ENCODE measurements at regions not wholly inside any gene's neighbourhood (a gene's known extent, or its start where the extent isn't known, plus 50 kb on each side); places are given as distances from the start of the nearest gene placed in this dataset.
A peak's percentile ranks its signal among the peaks of the same experiment; 100 is the strongest.

- CTCF ChIA-PET: interaction anchor here (1.4 kb wide), 1 partner anchor 107 kb away, joined by 4 read pairs; the partner anchor contains the start of gene FMO4
- no peak for TF ChIP-seq CTCF (IDR thresholded peaks at IDR 0.05; ENCODE audit: low read depth, low read length)
- no peaks in the 10 kb centered on the region for H3K9me3 ChIP-seq (ENCODE audit: control insufficient read depth, insufficient read depth, low read length)
- H3K27me3 ChIP-seq (ENCODE audit: control insufficient read depth, insufficient read depth, low read length): no peaks in the 10 kb centered on the region
- POLR2A ChIA-PET: no interaction called here
- no peak for DNase-seq (ENCODE audit: low read depth, low spot score)
- no peak overlapping the region for H3K27ac ChIP-seq (ENCODE audit: low read depth, low read length)
- H3K4me3 ChIP-seq (ENCODE audit: low read depth, low read length): no peak overlapping the region
Measured at GRCh38 chr1:171420810-171421209, 64.5 kb upstream of the PRRC2C start.

GRCh38 chr1:171421413-171422020 lies 63.8 kb upstream of the PRRC2C start:
- POLR2A ChIA-PET: no interaction called here
- TF ChIP-seq CTCF (IDR thresholded peaks at IDR 0.05; ENCODE audit: low read depth, low read length): no peak
- DNase-seq (ENCODE audit: low read depth, low spot score): no peak
- CTCF ChIA-PET: interaction anchor here (0.6 to 1.4 kb wide), 3 partner anchors 32 to 797 kb away, joined by 4 to 6 read pairs (median 4); partner anchors contain the start of gene FMO4
- no peak overlapping the region for H3K27ac ChIP-seq (ENCODE audit: low read depth, low read length)
- H3K9me3 ChIP-seq (ENCODE audit: control insufficient read depth, insufficient read depth, low read length): no peaks in the 10 kb centered on the region
- no peaks in the 10 kb centered on the region for H3K27me3 ChIP-seq (ENCODE audit: control insufficient read depth, insufficient read depth, low read length)
- no peak overlapping the region for H3K4me3 ChIP-seq (ENCODE audit: low read depth, low read length)

GRCh38 chr1:171422511-171422910 lies 62.8 kb upstream of the PRRC2C start:
- DNase-seq (ENCODE audit: low read depth, low spot score): peak; percentile 7

GRCh38 chr1:171424494-171424893 lies 60.8 kb upstream of the PRRC2C start:
- H3K9me3 ChIP-seq (ENCODE audit: control insufficient read depth, insufficient read depth, low read length): peaks cover 2% of the 10 kb centered on the region; the same call in 1 of the 2 replicates
- POLR2A ChIA-PET: no interaction called here

More at GRCh38 chr1:171422511-171422910, 62.8 kb upstream of the PRRC2C start:
- no peak for TF ChIP-seq CTCF (IDR thresholded peaks at IDR 0.05; ENCODE audit: low read depth, low read length)
- CTCF ChIA-PET: interaction anchor here (0.6 to 0.7 kb wide), 2 partner anchors 31 to 798 kb away, joined by 4 to 6 read pairs; no protein-coding TSS in a partner anchor
- Histone ChIP-seq H3K4me3 (ENCODE audit: low read depth, low read length) (no peak overlapping the region), H3K9me3 (ENCODE audit: control insufficient read depth, insufficient read depth, low read length) (no peaks in the 10 kb centered on the region), H3K27ac (ENCODE audit: low read depth, low read length) (peak overlapping the region; percentile 47), H3K27me3 (ENCODE audit: control insufficient read depth, insufficient read depth, low read length) (no peaks in the 10 kb centered on the region)
- POLR2A ChIA-PET: no interaction called here

More at GRCh38 chr1:171424494-171424893, 60.8 kb upstream of the PRRC2C start:
- no peaks in the 10 kb centered on the region for H3K27me3 ChIP-seq (ENCODE audit: control insufficient read depth, insufficient read depth, low read length)
- no peak for TF ChIP-seq CTCF (IDR thresholded peaks at IDR 0.05; ENCODE audit: low read depth, low read length)
- no peak overlapping the region for H3K4me3 ChIP-seq (ENCODE audit: low read depth, low read length)
- H3K27ac ChIP-seq (ENCODE audit: low read depth, low read length): no peak overlapping the region
- CTCF ChIA-PET: interaction anchor here (1.2 kb wide), 1 partner anchor 111 kb away, joined by 3 read pairs; the partner anchor contains the start of gene FMO4
- no peak for DNase-seq (ENCODE audit: low read depth, low spot score)
